ENCODE measurements at regions not wholly inside any gene's neighbourhood (a gene's known extent, or its start where the extent isn't known, plus 50 kb on each side); places are given as distances from the start of the nearest gene placed in this dataset.

- H3K36me3 ChIP-seq (ENCODE audit: control insufficient read depth in 1 of 2, insufficient read depth in 2 of 2, low read length in 2 of 2) = no peaks in the 10 kb centered on the region
- no peaks in the 10 kb centered on the region for H3K9me3 ChIP-seq (ENCODE audit: control insufficient read depth in 1 of 2, low read length in 2 of 2)
- H3K9ac ChIP-seq (ENCODE audit: low read depth in 1 of 2, low read length in 2 of 2) = no peak overlapping the region
- H3K4me3 ChIP-seq (ENCODE audit: low read depth in 1 of 2, low read length in 2 of 2) = no peak overlapping the region
- no peak overlapping the region for H3K27ac ChIP-seq (ENCODE audit: low read depth, low read length)
- H3K27me3 ChIP-seq (ENCODE audit: control insufficient read depth in 1 of 2, insufficient read depth in 2 of 2, low read length in 2 of 2) = no peaks in the 10 kb centered on the region
- peaks cover 0 to 13% of the 10 kb centered on the region in 2 donors for H3K4me1 ChIP-seq (ENCODE audit: control insufficient read depth in 1 of 2, insufficient read depth in 2 of 2, low read length in 2 of 2)
Measured at GRCh38 chr22:44366372-44367300, 53.9 kb upstream of the SHISAL1 start.

GRCh38 chr22:44365832-44366231 is 53.1 kb upstream of the SHISAL1 start:
- peaks cover 0 to 13% of the 10 kb centered on the region in 2 donors for H3K4me1 ChIP-seq (ENCODE audit: control insufficient read depth in 1 of 2, insufficient read depth in 2 of 2, low read length in 2 of 2)
- no peaks in the 10 kb centered on the region for H3K36me3 ChIP-seq (ENCODE audit: control insufficient read depth in 1 of 2, insufficient read depth in 2 of 2, low read length in 2 of 2)
- no peak overlapping the region for H3K9ac ChIP-seq (ENCODE audit: low read depth in 1 of 2, low read length in 2 of 2)
- no peak overlapping the region for H3K4me3 ChIP-seq (ENCODE audit: low read depth in 1 of 2, low read length in 2 of 2)
- H3K9me3 ChIP-seq (ENCODE audit: control insufficient read depth in 1 of 2, low read length in 2 of 2) = no peaks in the 10 kb centered on the region
- H3K27me3 ChIP-seq (ENCODE audit: control insufficient read depth in 1 of 2, insufficient read depth in 2 of 2, low read length in 2 of 2) = no peaks in the 10 kb centered on the region
- H3K27ac ChIP-seq (ENCODE audit: low read depth, low read length) = no peak overlapping the region

GRCh38 chr22:44365191-44365590 is 52.4 kb upstream of the SHISAL1 start:
- H3K4me3 ChIP-seq (ENCODE audit: low read depth in 1 of 2, low read length in 2 of 2) = no peak overlapping the region
- no peaks in the 10 kb centered on the region for H3K27me3 ChIP-seq (ENCODE audit: control insufficient read depth in 1 of 2, insufficient read depth in 2 of 2, low read length in 2 of 2)
- H3K4me1 ChIP-seq (ENCODE audit: control insufficient read depth in 1 of 2, insufficient read depth in 2 of 2, low read length in 2 of 2) = peaks cover 0 to 13% of the 10 kb centered on the region in 2 donors
- no peaks in the 10 kb centered on the region for H3K9me3 ChIP-seq (ENCODE audit: control insufficient read depth in 1 of 2, low read length in 2 of 2)
- no peak overlapping the region for H3K27ac ChIP-seq (ENCODE audit: low read depth, low read length)
- no peaks in the 10 kb centered on the region for H3K36me3 ChIP-seq (ENCODE audit: control insufficient read depth in 1 of 2, insufficient read depth in 2 of 2, low read length in 2 of 2)
- H3K9ac ChIP-seq (ENCODE audit: low read depth in 1 of 2, low read length in 2 of 2) = no peak overlapping the region

GRCh38 chr22:44364751-44365130 is 52.0 kb upstream of the SHISAL1 start:
- Histone ChIP-seq H3K4me3 (ENCODE audit: low read depth in 1 of 2, low read length in 2 of 2) (no peak overlapping the region), H3K9me3 (ENCODE audit: control insufficient read depth in 1 of 2, low read length in 2 of 2) (no peaks in the 10 kb centered on the region), H3K4me1 (ENCODE audit: control insufficient read depth in 1 of 2, insufficient read depth in 2 of 2, low read length in 2 of 2) (peaks cover 0 to 13% of the 10 kb centered on the region in 2 donors), H3K27me3 (ENCODE audit: control insufficient read depth in 1 of 2, insufficient read depth in 2 of 2, low read length in 2 of 2) (no peaks in the 10 kb centered on the region), H3K9ac (ENCODE audit: low read depth in 1 of 2, low read length in 2 of 2) (no peak overlapping the region), H3K36me3 (ENCODE audit: control insufficient read depth in 1 of 2, insufficient read depth in 2 of 2, low read length in 2 of 2) (no peaks in the 10 kb centered on the region), H3K27ac (ENCODE audit: low read depth, low read length) (no peak overlapping the region)

- no peak overlapping the region for H3K9ac ChIP-seq (ENCODE audit: low read depth in 1 of 2, low read length in 2 of 2)
- H3K4me3 ChIP-seq (ENCODE audit: low read depth in 1 of 2, low read length in 2 of 2) = no peak overlapping the region
- H3K4me1 ChIP-seq (ENCODE audit: control insufficient read depth in 1 of 2, insufficient read depth in 2 of 2, low read length in 2 of 2) = peaks cover 0 to 13% of the 10 kb centered on the region in 2 donors
- H3K27me3 ChIP-seq (ENCODE audit: control insufficient read depth in 1 of 2, insufficient read depth in 2 of 2, low read length in 2 of 2) = no peaks in the 10 kb centered on the region
- no peaks in the 10 kb centered on the region for H3K9me3 ChIP-seq (ENCODE audit: control insufficient read depth in 1 of 2, low read length in 2 of 2)
- H3K36me3 ChIP-seq (ENCODE audit: control insufficient read depth in 1 of 2, insufficient read depth in 2 of 2, low read length in 2 of 2) = no peaks in the 10 kb centered on the region
- H3K27ac ChIP-seq (ENCODE audit: low read depth, low read length) = no peak overlapping the region
Measured at GRCh38 chr22:44363980-44364750, 51.4 kb upstream of the SHISAL1 start.

GRCh38 chr22:44363013-44363979 is 50.5 kb upstream of the SHISAL1 start:
- H3K4me3 ChIP-seq (ENCODE audit: low read depth in 1 of 2, low read length in 2 of 2) = no peak overlapping the region
- peak overlapping the region; percentile 32 for H3K27ac ChIP-seq (ENCODE audit: low read depth, low read length)
- H3K9me3 ChIP-seq (ENCODE audit: control insufficient read depth in 1 of 2, low read length in 2 of 2) = no peaks in the 10 kb centered on the region
- H3K27me3 ChIP-seq (ENCODE audit: control insufficient read depth in 1 of 2, insufficient read depth in 2 of 2, low read length in 2 of 2) = no peaks in the 10 kb centered on the region
- H3K36me3 ChIP-seq (ENCODE audit: control insufficient read depth in 1 of 2, insufficient read depth in 2 of 2, low read length in 2 of 2) = no peaks in the 10 kb centered on the region
- H3K9ac ChIP-seq (ENCODE audit: low read depth in 1 of 2, low read length in 2 of 2) = no peak overlapping the region
- peaks cover 0 to 13% of the 10 kb centered on the region in 2 donors for H3K4me1 ChIP-seq (ENCODE audit: control insufficient read depth in 1 of 2, insufficient read depth in 2 of 2, low read length in 2 of 2)

- Histone ChIP-seq H3K9me3 (ENCODE audit: control insufficient read depth in 1 of 2, low read length in 2 of 2) (no peaks in the 10 kb centered on the region), H3K9ac (ENCODE audit: low read depth in 1 of 2, low read length in 2 of 2) (no peak overlapping the region), H3K4me1 (ENCODE audit: control insufficient read depth in 1 of 2, insufficient read depth in 2 of 2, low read length in 2 of 2) (peaks cover 0 to 13% of the 10 kb centered on the region in 2 donors), H3K27ac (ENCODE audit: low read depth, low read length) (no peak overlapping the region), H3K27me3 (ENCODE audit: control insufficient read depth in 1 of 2, insufficient read depth in 2 of 2, low read length in 2 of 2) (no peaks in the 10 kb centered on the region), H3K4me3 (ENCODE audit: low read depth in 1 of 2, low read length in 2 of 2) (no peak overlapping the region), H3K36me3 (ENCODE audit: control insufficient read depth in 1 of 2, insufficient read depth in 2 of 2, low read length in 2 of 2) (no peaks in the 10 kb centered on the region)
Measured at GRCh38 chr22:44362249-44363012, 49.7 kb upstream of the SHISAL1 start.

Data from duodenal mucosa (tissue), 2 donors.